Sigmoid colon (tissue), 6 donors: ENCODE measurements at regions not wholly inside any gene's neighbourhood (a gene's known extent, or its start where the extent isn't known, plus 50 kb on each side); places are given as distances from the start of the nearest gene placed in this dataset.

Experiments
- DNase-seq: peaks from one replicate; pipeline ENCODE4 v3.0.0-alpha.2; 2019
- H3K27ac ChIP-seq, 4 donors: fragments of 200-600 bp; sonication (generic); one replicate each; pipeline ENCODE4 v1.5.1; 2016 to 2019; ENCODE audit warnings: mild to moderate bottlenecking in 1 of 4
- H3K27me3 ChIP-seq, 3 donors: fragments of 200-600 bp; sonication (generic); one replicate each; pipeline ENCODE4 v1.5.1; 2019; ENCODE audit warnings: mild to moderate bottlenecking in 1 of 3
- H3K36me3 ChIP-seq, 4 donors: fragments of 200-600 bp; sonication (generic); one replicate each; pipeline ENCODE4 v1.5.1; 2016 to 2019
- H3K4me1 ChIP-seq, 4 donors: fragments of 200-600 bp; sonication (generic); one replicate each; pipeline ENCODE4 v1.5.1; 2017 to 2019
- H3K4me3 ChIP-seq, 4 donors: fragments of 200-600 bp; sonication (generic); one replicate each; pipeline ENCODE4 v1.5.1; 2017 to 2019; ENCODE audit warnings: mild to moderate bottlenecking in 2 of 4, moderate library complexity in 1 of 4
- H3K9me3 ChIP-seq, 4 donors: fragments of 200-600 bp in 3 of 4; sonication (generic) in 3 of 4; one replicate each; pipeline versions ENCODE4 v1.5.1 to v1.6.1; 2013 to 2019
- CTCF ChIP-seq, 4 experiments: fragments of 450-650 bp in 3 of 4; fragments of 200-600 bp in 1 of 4; IDR thresholded peaks; one replicate each; pipeline ENCODE4 v1.5.1; 2016 to 2019; ENCODE audit warnings: antibody characterized with exemption in 4 of 4, mild to moderate bottlenecking in 3 of 4, moderate library complexity in 2 of 4
- EP300 ChIP-seq, 4 donors: sonication (generic); formaldehyde crosslinking; IDR thresholded peaks; one replicate each; pipeline ENCODE4 v1.6.1; 2017; ENCODE audit warnings: antibody characterized with exemption in 4 of 4
- POLR2A ChIP-seq, 2 donors: fragments of 450-650 bp; IDR thresholded peaks; one replicate each; pipeline ENCODE4 v1.6.1; 2016; ENCODE audit warnings: antibody characterized with exemption in 2 of 2, mild to moderate bottlenecking in 2 of 2, moderate library complexity in 2 of 2
- POLR2AphosphoS5 ChIP-seq, 4 donors: sonication (generic); formaldehyde crosslinking; IDR thresholded peaks; one replicate each; pipeline ENCODE4 v1.6.1; 2017; ENCODE audit warnings: antibody characterized with exemption in 4 of 4
- WGBS, 2 donors: extraction: QIAGEN DNeasy Blood & Tissue Kit; methylation state at CpG; one replicate each; pipeline ENCODE4 v1.1.7; 2013; 5-methylcytosine and 5-hydroxymethylcytosine counted together
- intact Hi-C: fragments of 100-400 bp; cut with DNase I; formaldehyde crosslinking; loops from one replicate; pipeline ENCODE4 v1.15.1; 2023
- donor health status: healthy with polysubstance abuse.
- donor health status: healthy.

GRCh38 chr1:10912441-10912840 is 100.0 kb upstream of the TARDBP start:
- WGBS, 2 donors, result 95% methylated on average over 17 of the region's 17 CpGs
- DNase-seq, result no peak
- no peak for TF ChIP-seq EP300 (IDR thresholded peaks at IDR 0.05)
- no peak for TF ChIP-seq POLR2A (IDR thresholded peaks at IDR 0.05)
- TF ChIP-seq CTCF (IDR thresholded peaks at IDR 0.05), result no peak
- TF ChIP-seq POLR2AphosphoS5 (IDR thresholded peaks at IDR 0.05), result no peak
- Histone ChIP-seq H3K4me3 (no peak overlapping the region), H3K27ac (no peak overlapping the region), H3K27me3 (no peaks in the 10 kb centered on the region), H3K9me3 (no peaks in the 10 kb centered on the region), H3K4me1 (no peaks in the 10 kb centered on the region), H3K36me3 (no peaks in the 10 kb centered on the region)
- intact Hi-C loops, result no loop called here

- no peak for TF ChIP-seq EP300 (IDR thresholded peaks at IDR 0.05)
- TF ChIP-seq POLR2A (IDR thresholded peaks at IDR 0.05), result no peak
- TF ChIP-seq CTCF (IDR thresholded peaks at IDR 0.05), result no peak
- TF ChIP-seq POLR2AphosphoS5 (IDR thresholded peaks at IDR 0.05), result no peak
- H3K36me3 ChIP-seq, result no peaks in the 10 kb centered on the region
- no peak overlapping the region for H3K4me3 ChIP-seq
- H3K4me1 ChIP-seq, result no peaks in the 10 kb centered on the region
- no peak overlapping the region for H3K27ac ChIP-seq
- H3K27me3 ChIP-seq, result no peaks in the 10 kb centered on the region
- DNase-seq, result no peak
- H3K9me3 ChIP-seq, result no peaks in the 10 kb centered on the region
- intact Hi-C loops, result no loop called here
- WGBS, 2 donors, result 96 to 97% methylated on average over 5 of the region's 5 CpGs
Observed at GRCh38 chr1:10914056-10914455, 98.4 kb upstream of the TARDBP start.

- no peaks in the 10 kb centered on the region for H3K4me1 ChIP-seq
- intact Hi-C loops, result no loop called here
- no peaks in the 10 kb centered on the region for H3K36me3 ChIP-seq
- no peak for TF ChIP-seq EP300 (IDR thresholded peaks at IDR 0.05)
- no peak for TF ChIP-seq CTCF (IDR thresholded peaks at IDR 0.05)
- TF ChIP-seq POLR2A (IDR thresholded peaks at IDR 0.05), result no peak
- no peak for TF ChIP-seq POLR2AphosphoS5 (IDR thresholded peaks at IDR 0.05)
- peaks cover 0 to 8% (median 0%) of the 10 kb centered on the region in 3 donors for H3K27me3 ChIP-seq
- DNase-seq, result no peak
- no peak overlapping the region for H3K4me3 ChIP-seq
- H3K27ac ChIP-seq, result no peak overlapping the region
- 44 to 73% methylated on average over 8 of the region's 8 CpGs for WGBS, 2 donors
- H3K9me3 ChIP-seq, result no peaks in the 10 kb centered on the region
Observed at GRCh38 chr1:10915594-10915993, 96.9 kb upstream of the TARDBP start.

- WGBS, 2 donors, result 68 to 82% methylated on average over 5 of the region's 5 CpGs
- intact Hi-C loops, result no loop called here
- no peak overlapping the region for H3K4me3 ChIP-seq
Observed at GRCh38 chr1:10916311-10916710, 96.1 kb upstream of the TARDBP start.

More at GRCh38 chr1:10916311-10916710, 96.1 kb upstream of the TARDBP start:
- no peaks in the 10 kb centered on the region for H3K9me3 ChIP-seq
- peaks cover 0 to 8% (median 0%) of the 10 kb centered on the region in 3 donors for H3K27me3 ChIP-seq
- TF ChIP-seq EP300 (IDR thresholded peaks at IDR 0.05) (no peak), POLR2A (IDR thresholded peaks at IDR 0.05) (no peak), CTCF (IDR thresholded peaks at IDR 0.05) (no peak), POLR2AphosphoS5 (IDR thresholded peaks at IDR 0.05) (no peak)
- H3K27ac ChIP-seq, result no peak overlapping the region
- H3K36me3 ChIP-seq, result no peaks in the 10 kb centered on the region
- H3K4me1 ChIP-seq, result no peaks in the 10 kb centered on the region
- DNase-seq, result no peak
